Fibroblast of pulmonary artery (primary cell): ENCODE measurements at regions not wholly inside any gene's neighbourhood (a gene's known extent, or its start where the extent isn't known, plus 50 kb on each side); places are given as distances from the start of the nearest gene placed in this dataset.

ENCODE experiments used
- DNase-seq: peaks from one replicate; pipeline ENCODE4 v3.0.0-alpha.2; 2010; ENCODE audit warnings: low read depth
- H3K4me3 ChIP-seq: replicated peaks from 2 replicates; pipeline ENCODE4 v1.5.1; 2011; ENCODE audit warnings: low read depth, mild to moderate bottlenecking, control low read depth, low read length, moderate library complexity
- TF ChIP-seq, protein P1 (sequence below): IDR thresholded peaks from 2 replicates; pipeline ENCODE4 v1.5.1; 2011; ENCODE audit warnings: mild to moderate bottlenecking, control low read depth, low read length, inconsistent platforms; ENCODE audit errors: missing control alignments

DNA sequence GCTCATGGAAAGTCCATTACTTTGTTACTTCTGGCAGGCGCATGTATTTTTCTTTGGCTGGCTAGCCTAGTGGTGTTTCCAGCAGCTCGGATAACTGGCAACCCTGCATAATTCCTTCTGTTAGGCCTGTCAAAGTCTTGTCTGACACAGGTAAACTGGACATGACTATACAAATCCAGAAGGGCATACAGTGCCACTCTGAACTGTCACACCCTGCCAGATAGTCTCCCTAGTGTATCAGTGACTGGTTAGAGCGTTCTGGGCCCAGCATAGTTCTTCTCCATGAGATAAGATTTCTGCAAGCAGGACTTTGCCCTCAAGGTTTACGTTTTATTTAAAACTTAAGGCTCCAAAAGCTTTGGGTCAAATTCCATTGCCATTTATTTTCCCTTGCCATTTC, 177.7 kb upstream of the GORAB start:
- TF ChIP-seq, protein P1, sequence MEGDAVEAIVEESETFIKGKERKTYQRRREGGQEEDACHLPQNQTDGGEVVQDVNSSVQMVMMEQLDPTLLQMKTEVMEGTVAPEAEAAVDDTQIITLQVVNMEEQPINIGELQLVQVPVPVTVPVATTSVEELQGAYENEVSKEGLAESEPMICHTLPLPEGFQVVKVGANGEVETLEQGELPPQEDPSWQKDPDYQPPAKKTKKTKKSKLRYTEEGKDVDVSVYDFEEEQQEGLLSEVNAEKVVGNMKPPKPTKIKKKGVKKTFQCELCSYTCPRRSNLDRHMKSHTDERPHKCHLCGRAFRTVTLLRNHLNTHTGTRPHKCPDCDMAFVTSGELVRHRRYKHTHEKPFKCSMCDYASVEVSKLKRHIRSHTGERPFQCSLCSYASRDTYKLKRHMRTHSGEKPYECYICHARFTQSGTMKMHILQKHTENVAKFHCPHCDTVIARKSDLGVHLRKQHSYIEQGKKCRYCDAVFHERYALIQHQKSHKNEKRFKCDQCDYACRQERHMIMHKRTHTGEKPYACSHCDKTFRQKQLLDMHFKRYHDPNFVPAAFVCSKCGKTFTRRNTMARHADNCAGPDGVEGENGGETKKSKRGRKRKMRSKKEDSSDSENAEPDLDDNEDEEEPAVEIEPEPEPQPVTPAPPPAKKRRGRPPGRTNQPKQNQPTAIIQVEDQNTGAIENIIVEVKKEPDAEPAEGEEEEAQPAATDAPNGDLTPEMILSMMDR, result no peak
- DNase-seq, result no peak
- no peak overlapping the region for H3K4me3 ChIP-seq

DNA sequence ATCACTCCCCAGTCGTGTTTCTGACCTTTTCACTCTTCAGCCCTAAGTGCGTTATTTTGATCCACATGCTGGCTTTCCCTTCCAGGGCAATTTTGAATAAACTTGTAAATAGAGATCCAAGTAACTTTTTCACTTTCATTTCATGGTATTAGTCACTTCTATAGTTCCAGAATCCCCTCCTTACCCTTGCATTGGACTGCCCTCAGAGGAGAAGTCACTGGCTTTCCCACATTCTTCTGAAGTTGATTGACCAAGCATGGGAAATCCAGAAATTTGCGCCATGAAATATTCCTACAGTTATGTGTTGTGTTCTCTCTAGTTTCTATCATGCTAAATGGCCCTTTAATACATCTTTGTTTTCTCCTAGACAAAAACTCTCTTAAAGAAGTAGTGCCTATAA, 177.3 kb upstream of the GORAB start:
- no peak for DNase-seq
- TF ChIP-seq, protein P1, result no peak
- no peak overlapping the region for H3K4me3 ChIP-seq

DNA sequence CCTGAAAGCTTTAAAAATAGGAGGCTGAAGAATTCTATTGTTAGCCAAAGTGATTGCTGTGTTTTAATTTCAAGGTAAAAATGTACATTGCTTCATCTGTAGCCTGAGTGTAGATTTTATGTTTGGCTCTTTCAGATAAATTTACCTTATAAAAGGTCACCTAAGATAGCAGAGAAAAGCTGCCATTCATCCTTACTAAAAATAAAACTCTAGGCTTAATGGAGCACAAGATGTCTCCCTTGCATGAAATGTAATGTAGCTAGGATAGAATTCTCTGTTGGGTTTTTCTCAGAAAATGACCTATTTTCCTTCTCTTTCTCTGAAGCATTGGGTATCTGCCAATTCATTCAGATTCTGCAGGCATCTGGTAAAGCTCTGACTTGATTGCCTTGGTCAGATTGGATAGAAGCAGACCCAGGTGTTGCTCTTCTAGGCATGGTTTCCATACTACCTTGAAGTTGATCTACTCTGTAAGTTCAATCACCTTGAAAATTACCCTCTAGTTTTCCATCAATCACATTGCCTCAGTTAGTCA, 176.6 kb upstream of the GORAB start:
- H3K4me3 ChIP-seq, result no peak overlapping the region
- TF ChIP-seq, protein P1, result no peak
- no peak for DNase-seq

DNA sequence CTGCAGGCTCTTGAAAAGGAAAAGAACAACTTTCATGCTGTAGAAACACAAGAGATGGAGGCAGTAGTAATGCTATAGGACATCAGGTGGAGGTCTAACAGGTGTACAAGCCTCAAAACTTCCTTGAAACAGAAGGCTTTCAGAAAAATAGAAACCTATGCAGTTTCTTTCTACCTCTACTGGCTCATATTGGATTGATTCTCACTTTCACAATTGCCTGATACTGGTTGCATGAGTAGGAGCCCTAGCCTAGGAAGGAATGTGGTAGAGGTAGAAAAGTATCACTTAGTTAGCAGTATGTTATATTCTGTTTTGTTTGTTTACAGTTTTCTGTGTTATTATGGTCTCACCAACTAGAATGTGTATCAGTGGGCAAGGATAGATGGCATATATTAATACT, 175.4 kb upstream of the GORAB start:
- TF ChIP-seq, protein P1, result no peak
- no peak overlapping the region for H3K4me3 ChIP-seq
- no peak for DNase-seq

DNA sequence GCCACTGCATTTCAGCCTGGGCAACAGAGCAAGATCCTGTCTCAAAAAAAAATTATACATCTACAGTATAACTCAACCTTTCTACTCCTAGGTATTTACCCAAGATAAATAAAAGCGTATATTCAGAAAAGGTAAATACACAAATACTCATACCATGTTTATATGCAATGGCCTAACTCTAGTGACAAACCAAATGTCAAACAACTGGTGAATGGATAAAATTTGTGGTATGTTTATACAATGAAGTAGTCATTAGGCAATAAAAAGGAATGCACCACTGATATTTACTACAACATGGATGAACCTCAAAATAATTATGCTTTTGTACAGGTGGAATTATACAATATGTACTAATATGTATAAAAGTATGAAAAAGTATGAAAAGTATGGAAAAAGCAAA, 174.2 kb upstream of the GORAB start:
- H3K4me3 ChIP-seq, result no peak overlapping the region
- no peak for DNase-seq
- TF ChIP-seq, protein P1, result no peak

DNA sequence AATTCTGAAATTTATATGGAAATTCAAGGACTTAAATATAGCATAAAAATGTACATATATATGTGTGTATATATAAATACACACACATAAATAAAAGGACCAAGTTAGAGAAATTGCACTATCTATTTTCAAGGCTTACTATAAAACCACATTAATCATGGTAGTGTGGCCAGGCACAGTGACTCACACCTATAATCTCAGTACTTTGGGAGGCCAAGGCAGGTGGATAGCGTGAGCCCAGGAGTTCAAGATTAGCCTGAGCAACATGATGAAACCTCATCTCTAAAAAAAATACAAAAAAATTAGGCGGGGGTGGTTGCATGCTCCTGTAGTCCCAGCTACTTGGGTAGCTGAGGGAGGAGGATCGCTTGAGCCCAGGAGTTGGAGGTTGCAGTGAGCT, 171.4 kb upstream of the GORAB start:
- DNase-seq, result no peak
- TF ChIP-seq, protein P1, result no peak
- H3K4me3 ChIP-seq, result no peak overlapping the region

DNA sequence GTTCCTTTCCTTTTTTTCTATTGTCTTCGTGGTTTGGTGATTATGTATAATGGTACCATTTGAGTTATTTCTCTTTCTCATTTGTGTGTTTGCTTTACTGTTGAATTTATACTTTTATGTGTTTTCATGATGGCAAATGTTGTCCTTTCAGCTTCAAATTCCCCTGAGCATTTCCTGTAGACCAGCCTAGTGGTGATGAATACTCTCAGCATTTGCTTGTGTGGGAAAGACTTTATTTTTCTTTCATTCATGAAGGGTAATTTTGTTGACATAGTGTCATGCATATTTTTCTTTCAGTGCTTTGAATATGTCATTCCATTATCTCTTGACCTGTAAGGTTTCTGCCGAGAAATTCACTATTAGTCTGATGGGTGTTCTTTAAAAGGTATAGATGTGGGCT, 166.6 kb upstream of the GORAB start:
- H3K4me3 ChIP-seq, result no peak overlapping the region
- TF ChIP-seq, protein P1, result no peak
- DNase-seq, result no peak
